ENCODE measurements at regions not wholly inside any gene's neighbourhood (a gene's known extent, or its start where the extent isn't known, plus 50 kb on each side); places are given as distances from the start of the nearest gene placed in this dataset.
A peak's percentile ranks its signal among the peaks of the same experiment; 100 is the strongest.
"Not testable (repeated sequence)": the region's sequence is repeated elsewhere in the genome, so short reads cannot be mapped to it uniquely, and the experiment has no call there.

GRCh38 chr18:25544546-25545287, 192.8 kb upstream of the ZNF521 start:
- DNase-seq (ENCODE audit: low read depth in 1 of 2, low spot score in 1 of 2) = no peak
- in situ Hi-C loops (cut with HindIII; ENCODE audit: low pct_unique_long_range_greater_than_20kb, low sequenced_read_pairs) = no loop called here
- TF ChIP-seq JUND (IDR thresholded peaks at IDR 0.05; ENCODE audit: low read depth) = no peak

GRCh38 chr18:25538175-25538922, 186.4 kb upstream of the ZNF521 start:
- TF ChIP-seq JUND (IDR thresholded peaks at IDR 0.05; ENCODE audit: low read depth) = no peak
- no peak for DNase-seq (ENCODE audit: low read depth in 1 of 2, low spot score in 1 of 2)
- in situ Hi-C loops (cut with HindIII; ENCODE audit: low pct_unique_long_range_greater_than_20kb, low sequenced_read_pairs) = no loop called here

- TF ChIP-seq JUND (IDR thresholded peaks at IDR 0.05; ENCODE audit: low read depth) = no peak
- in situ Hi-C loops (cut with HindIII; ENCODE audit: low pct_unique_long_range_greater_than_20kb, low sequenced_read_pairs) = no loop called here
- DNase-seq (ENCODE audit: low read depth in 1 of 2, low spot score in 1 of 2) = no peak
Measured at GRCh38 chr18:25535495-25535894, 183.5 kb upstream of the ZNF521 start.

- in situ Hi-C loops (cut with HindIII; ENCODE audit: low pct_unique_long_range_greater_than_20kb, low sequenced_read_pairs) = no loop called here
Measured at GRCh38 chr18:25534401-25534800, 182.4 kb upstream of the ZNF521 start.

GRCh38 chr18:25533218-25533617, 181.3 kb upstream of the ZNF521 start:
- in situ Hi-C loops (cut with HindIII; ENCODE audit: low pct_unique_long_range_greater_than_20kb, low sequenced_read_pairs) = no loop called here
- no peak for TF ChIP-seq JUND (IDR thresholded peaks at IDR 0.05; ENCODE audit: low read depth)
- no peak for DNase-seq (ENCODE audit: low read depth in 1 of 2, low spot score in 1 of 2)

More at GRCh38 chr18:25534401-25534800, 182.4 kb upstream of the ZNF521 start:
- DNase-seq (ENCODE audit: low read depth in 1 of 2, low spot score in 1 of 2) = no peak
- no peak for TF ChIP-seq JUND (IDR thresholded peaks at IDR 0.05; ENCODE audit: low read depth)

GRCh38 chr18:25531207-25531606, 179.2 kb upstream of the ZNF521 start:
- TF ChIP-seq JUND (IDR thresholded peaks at IDR 0.05; ENCODE audit: low read depth) = no peak
- no peak for DNase-seq (ENCODE audit: low read depth in 1 of 2, low spot score in 1 of 2)
- in situ Hi-C loops (cut with HindIII; ENCODE audit: low pct_unique_long_range_greater_than_20kb, low sequenced_read_pairs) = no loop called here

- in situ Hi-C loops (cut with HindIII; ENCODE audit: low pct_unique_long_range_greater_than_20kb, low sequenced_read_pairs); DNase-seq (ENCODE audit: low read depth in 1 of 2, low spot score in 1 of 2): not testable (repeated sequence)
Measured at GRCh38 chr18:25525789-25526188, 173.8 kb upstream of the ZNF521 start.

- in situ Hi-C loops (cut with HindIII; ENCODE audit: low pct_unique_long_range_greater_than_20kb, low sequenced_read_pairs) = no loop called here
- DNase-seq (ENCODE audit: low read depth in 1 of 2, low spot score in 1 of 2) = no peak
- TF ChIP-seq JUND (IDR thresholded peaks at IDR 0.05; ENCODE audit: low read depth) = no peak
Measured at GRCh38 chr18:25518716-25519053, 166.7 kb upstream of the ZNF521 start.

GRCh38 chr18:25517881-25518715, 166.1 kb upstream of the ZNF521 start:
- peak in 1 of 2 experiments; percentile 25 for DNase-seq (ENCODE audit: low read depth in 1 of 2, low spot score in 1 of 2)
- TF ChIP-seq JUND (IDR thresholded peaks at IDR 0.05; ENCODE audit: low read depth) = no peak
- in situ Hi-C loops (cut with HindIII; ENCODE audit: low pct_unique_long_range_greater_than_20kb, low sequenced_read_pairs) = no loop called here

GRCh38 chr18:25516747-25517498, 165.0 kb upstream of the ZNF521 start:
- in situ Hi-C loops (cut with HindIII; ENCODE audit: low pct_unique_long_range_greater_than_20kb, low sequenced_read_pairs) = no loop called here
- TF ChIP-seq JUND (IDR thresholded peaks at IDR 0.05; ENCODE audit: low read depth) = no peak
- no peak for DNase-seq (ENCODE audit: low read depth in 1 of 2, low spot score in 1 of 2)

GRCh38 chr18:25516121-25516520, 164.2 kb upstream of the ZNF521 start:
- DNase-seq (ENCODE audit: low read depth in 1 of 2, low spot score in 1 of 2) = no peak
- TF ChIP-seq JUND (IDR thresholded peaks at IDR 0.05; ENCODE audit: low read depth) = no peak
- in situ Hi-C loops (cut with HindIII; ENCODE audit: low pct_unique_long_range_greater_than_20kb, low sequenced_read_pairs) = no loop called here

- DNase-seq (ENCODE audit: low read depth in 1 of 2, low spot score in 1 of 2) = no peak
- in situ Hi-C loops (cut with HindIII; ENCODE audit: low pct_unique_long_range_greater_than_20kb, low sequenced_read_pairs) = no loop called here
- no peak for TF ChIP-seq JUND (IDR thresholded peaks at IDR 0.05; ENCODE audit: low read depth)
Measured at GRCh38 chr18:25510096-25510495, 158.1 kb upstream of the ZNF521 start.

Measured in T47D (cell line).